ENCODE measurements at regions not wholly inside any gene's neighbourhood (a gene's known extent, or its start where the extent isn't known, plus 50 kb on each side); places are given as distances from the start of the nearest gene placed in this dataset.

GRCh38 chr4:57682275-57682674 is 572.1 kb upstream of the IGFBP7 start:
- Histone ChIP-seq H3K27me3 (ENCODE audit: low read depth, low read length) (no peaks in the 10 kb centered on the region), H3K4me3 (ENCODE audit: low read depth in 1 of 2, low read length in 2 of 2) (no peak overlapping the region), H3K36me3 (ENCODE audit: control insufficient read depth in 1 of 2, insufficient read depth in 2 of 2, low read length in 2 of 2) (no peaks in the 10 kb centered on the region), H3K4me1 (ENCODE audit: control insufficient read depth in 1 of 2, insufficient read depth in 2 of 2, low read length in 2 of 2) (no peaks in the 10 kb centered on the region), H3K9me3 (ENCODE audit: control insufficient read depth in 1 of 2, low read length in 2 of 2) (no peaks in the 10 kb centered on the region), H3K27ac (ENCODE audit: low read length) (no peak overlapping the region)

GRCh38 chr4:57679969-57680368 is 569.8 kb upstream of the IGFBP7 start:
- no peak overlapping the region for H3K4me3 ChIP-seq (ENCODE audit: low read depth in 1 of 2, low read length in 2 of 2)
- H3K27ac ChIP-seq (ENCODE audit: low read length) = no peak overlapping the region
- H3K9me3 ChIP-seq (ENCODE audit: control insufficient read depth in 1 of 2, low read length in 2 of 2) = no peaks in the 10 kb centered on the region
- no peaks in the 10 kb centered on the region for H3K4me1 ChIP-seq (ENCODE audit: control insufficient read depth in 1 of 2, insufficient read depth in 2 of 2, low read length in 2 of 2)
- H3K36me3 ChIP-seq (ENCODE audit: control insufficient read depth in 1 of 2, insufficient read depth in 2 of 2, low read length in 2 of 2) = no peaks in the 10 kb centered on the region
- H3K27me3 ChIP-seq (ENCODE audit: low read depth, low read length) = no peaks in the 10 kb centered on the region

GRCh38 chr4:57676394-57676793 is 566.2 kb upstream of the IGFBP7 start:
- Histone ChIP-seq H3K27ac (ENCODE audit: low read length) (no peak overlapping the region), H3K4me1 (ENCODE audit: control insufficient read depth in 1 of 2, insufficient read depth in 2 of 2, low read length in 2 of 2) (no peaks in the 10 kb centered on the region), H3K36me3 (ENCODE audit: control insufficient read depth in 1 of 2, insufficient read depth in 2 of 2, low read length in 2 of 2) (no peaks in the 10 kb centered on the region), H3K4me3 (ENCODE audit: low read depth in 1 of 2, low read length in 2 of 2) (no peak overlapping the region), H3K27me3 (ENCODE audit: low read depth, low read length) (no peaks in the 10 kb centered on the region), H3K9me3 (ENCODE audit: control insufficient read depth in 1 of 2, low read length in 2 of 2) (no peaks in the 10 kb centered on the region)

GRCh38 chr4:57672846-57673433 is 562.8 kb upstream of the IGFBP7 start:
- no peaks in the 10 kb centered on the region for H3K4me1 ChIP-seq (ENCODE audit: control insufficient read depth in 1 of 2, insufficient read depth in 2 of 2, low read length in 2 of 2)
- no peaks in the 10 kb centered on the region for H3K36me3 ChIP-seq (ENCODE audit: control insufficient read depth in 1 of 2, insufficient read depth in 2 of 2, low read length in 2 of 2)
- no peak overlapping the region for H3K27ac ChIP-seq (ENCODE audit: low read length)
- no peak overlapping the region for H3K4me3 ChIP-seq (ENCODE audit: low read depth in 1 of 2, low read length in 2 of 2)
- H3K9me3 ChIP-seq (ENCODE audit: control insufficient read depth in 1 of 2, low read length in 2 of 2) = no peaks in the 10 kb centered on the region
- H3K27me3 ChIP-seq (ENCODE audit: low read depth, low read length) = no peaks in the 10 kb centered on the region

- no peaks in the 10 kb centered on the region for H3K4me1 ChIP-seq (ENCODE audit: control insufficient read depth in 1 of 2, insufficient read depth in 2 of 2, low read length in 2 of 2)
- no peaks in the 10 kb centered on the region for H3K27me3 ChIP-seq (ENCODE audit: low read depth, low read length)
- no peak overlapping the region for H3K4me3 ChIP-seq (ENCODE audit: low read depth in 1 of 2, low read length in 2 of 2)
- H3K36me3 ChIP-seq (ENCODE audit: control insufficient read depth in 1 of 2, insufficient read depth in 2 of 2, low read length in 2 of 2) = no peaks in the 10 kb centered on the region
- H3K27ac ChIP-seq (ENCODE audit: low read length) = no peak overlapping the region
- no peaks in the 10 kb centered on the region for H3K9me3 ChIP-seq (ENCODE audit: control insufficient read depth in 1 of 2, low read length in 2 of 2)
Observed at GRCh38 chr4:57668621-57669020, 558.4 kb upstream of the IGFBP7 start.

- H3K4me1 ChIP-seq (ENCODE audit: control insufficient read depth in 1 of 2, insufficient read depth in 2 of 2, low read length in 2 of 2) = no peaks in the 10 kb centered on the region
- no peak overlapping the region for H3K4me3 ChIP-seq (ENCODE audit: low read depth in 1 of 2, low read length in 2 of 2)
- no peaks in the 10 kb centered on the region for H3K9me3 ChIP-seq (ENCODE audit: control insufficient read depth in 1 of 2, low read length in 2 of 2)
- H3K27ac ChIP-seq (ENCODE audit: low read length) = no peak overlapping the region
- no peaks in the 10 kb centered on the region for H3K36me3 ChIP-seq (ENCODE audit: control insufficient read depth in 1 of 2, insufficient read depth in 2 of 2, low read length in 2 of 2)
- no peaks in the 10 kb centered on the region for H3K27me3 ChIP-seq (ENCODE audit: low read depth, low read length)
Observed at GRCh38 chr4:57665806-57666205, 555.6 kb upstream of the IGFBP7 start.

- Histone ChIP-seq H3K36me3 (ENCODE audit: control insufficient read depth in 1 of 2, insufficient read depth in 2 of 2, low read length in 2 of 2) (no peaks in the 10 kb centered on the region), H3K4me3 (ENCODE audit: low read depth in 1 of 2, low read length in 2 of 2) (no peak overlapping the region), H3K27me3 (ENCODE audit: low read depth, low read length) (no peaks in the 10 kb centered on the region), H3K4me1 (ENCODE audit: control insufficient read depth in 1 of 2, insufficient read depth in 2 of 2, low read length in 2 of 2) (no peaks in the 10 kb centered on the region), H3K27ac (ENCODE audit: low read length) (no peak overlapping the region), H3K9me3 (ENCODE audit: control insufficient read depth in 1 of 2, low read length in 2 of 2) (no peaks in the 10 kb centered on the region)
Observed at GRCh38 chr4:57661517-57662090, 551.4 kb upstream of the IGFBP7 start.

GRCh38 chr4:57658673-57659072 is 548.5 kb upstream of the IGFBP7 start:
- no peaks in the 10 kb centered on the region for H3K4me1 ChIP-seq (ENCODE audit: control insufficient read depth in 1 of 2, insufficient read depth in 2 of 2, low read length in 2 of 2)
- no peaks in the 10 kb centered on the region for H3K27me3 ChIP-seq (ENCODE audit: low read depth, low read length)
- H3K4me3 ChIP-seq (ENCODE audit: low read depth in 1 of 2, low read length in 2 of 2) = no peak overlapping the region
- no peaks in the 10 kb centered on the region for H3K36me3 ChIP-seq (ENCODE audit: control insufficient read depth in 1 of 2, insufficient read depth in 2 of 2, low read length in 2 of 2)
- H3K27ac ChIP-seq (ENCODE audit: low read length) = no peak overlapping the region
- H3K9me3 ChIP-seq (ENCODE audit: control insufficient read depth in 1 of 2, low read length in 2 of 2) = no peaks in the 10 kb centered on the region

GRCh38 chr4:57658188-57658587 is 548.0 kb upstream of the IGFBP7 start:
- H3K9me3 ChIP-seq (ENCODE audit: control insufficient read depth in 1 of 2, low read length in 2 of 2) = no peaks in the 10 kb centered on the region
- H3K27me3 ChIP-seq (ENCODE audit: low read depth, low read length) = no peaks in the 10 kb centered on the region
- H3K4me3 ChIP-seq (ENCODE audit: low read depth in 1 of 2, low read length in 2 of 2) = no peak overlapping the region
- no peaks in the 10 kb centered on the region for H3K36me3 ChIP-seq (ENCODE audit: control insufficient read depth in 1 of 2, insufficient read depth in 2 of 2, low read length in 2 of 2)
- no peak overlapping the region for H3K27ac ChIP-seq (ENCODE audit: low read length)
- no peaks in the 10 kb centered on the region for H3K4me1 ChIP-seq (ENCODE audit: control insufficient read depth in 1 of 2, insufficient read depth in 2 of 2, low read length in 2 of 2)

- no peaks in the 10 kb centered on the region for H3K4me1 ChIP-seq (ENCODE audit: control insufficient read depth in 1 of 2, insufficient read depth in 2 of 2, low read length in 2 of 2)
- H3K9me3 ChIP-seq (ENCODE audit: control insufficient read depth in 1 of 2, low read length in 2 of 2) = no peaks in the 10 kb centered on the region
- no peaks in the 10 kb centered on the region for H3K36me3 ChIP-seq (ENCODE audit: control insufficient read depth in 1 of 2, insufficient read depth in 2 of 2, low read length in 2 of 2)
- no peaks in the 10 kb centered on the region for H3K27me3 ChIP-seq (ENCODE audit: low read depth, low read length)
- no peak overlapping the region for H3K4me3 ChIP-seq (ENCODE audit: low read depth in 1 of 2, low read length in 2 of 2)
- H3K27ac ChIP-seq (ENCODE audit: low read length) = no peak overlapping the region
Observed at GRCh38 chr4:57655342-57655741, 545.2 kb upstream of the IGFBP7 start.

GRCh38 chr4:57652779-57653178 is 542.6 kb upstream of the IGFBP7 start:
- H3K27ac ChIP-seq (ENCODE audit: low read length) = no peak overlapping the region
- no peaks in the 10 kb centered on the region for H3K27me3 ChIP-seq (ENCODE audit: low read depth, low read length)
- H3K36me3 ChIP-seq (ENCODE audit: control insufficient read depth in 1 of 2, insufficient read depth in 2 of 2, low read length in 2 of 2) = no peaks in the 10 kb centered on the region
- H3K9me3 ChIP-seq (ENCODE audit: control insufficient read depth in 1 of 2, low read length in 2 of 2) = no peaks in the 10 kb centered on the region
- no peak overlapping the region for H3K4me3 ChIP-seq (ENCODE audit: low read depth in 1 of 2, low read length in 2 of 2)
- no peaks in the 10 kb centered on the region for H3K4me1 ChIP-seq (ENCODE audit: control insufficient read depth in 1 of 2, insufficient read depth in 2 of 2, low read length in 2 of 2)
